ENCODE measurements at regions not wholly inside any gene's neighbourhood (a gene's known extent, or its start where the extent isn't known, plus 50 kb on each side); places are given as distances from the start of the nearest gene placed in this dataset.

- TF ChIP-seq CTCF (IDR thresholded peaks at IDR 0.05; ENCODE audit: low read depth, low read length) = no peak
- no peak overlapping the region for H3K4me3 ChIP-seq (ENCODE audit: low read depth, low read length)
Measured at GRCh38 chr18:27865431-27865830, 311.5 kb downstream of the CDH2 start.

- TF ChIP-seq CTCF (IDR thresholded peaks at IDR 0.05; ENCODE audit: low read depth, low read length) = no peak
- H3K4me3 ChIP-seq (ENCODE audit: low read depth, low read length) = no peak overlapping the region
Measured at GRCh38 chr18:27863780-27864430, 313.0 kb downstream of the CDH2 start.

GRCh38 chr18:27862041-27862682 lies 314.8 kb downstream of the CDH2 start:
- no peak for TF ChIP-seq CTCF (IDR thresholded peaks at IDR 0.05; ENCODE audit: low read depth, low read length)

GRCh38 chr18:27861539-27861938 lies 315.4 kb downstream of the CDH2 start:
- no peak for TF ChIP-seq CTCF (IDR thresholded peaks at IDR 0.05; ENCODE audit: low read depth, low read length)
- no peak overlapping the region for H3K4me3 ChIP-seq (ENCODE audit: low read depth, low read length)

More at GRCh38 chr18:27862041-27862682, 314.8 kb downstream of the CDH2 start:
- H3K4me3 ChIP-seq (ENCODE audit: low read depth, low read length) = no peak overlapping the region

GRCh38 chr18:27860701-27861107 lies 316.2 kb downstream of the CDH2 start:
- TF ChIP-seq CTCF (IDR thresholded peaks at IDR 0.05; ENCODE audit: low read depth, low read length) = no peak
- H3K4me3 ChIP-seq (ENCODE audit: low read depth, low read length) = peak overlapping the region; percentile 30; the same call in 1 of the 2 replicates

- no peak overlapping the region for H3K4me3 ChIP-seq (ENCODE audit: low read depth, low read length)
- no peak for TF ChIP-seq CTCF (IDR thresholded peaks at IDR 0.05; ENCODE audit: low read depth, low read length)
Measured at GRCh38 chr18:27860011-27860410, 316.9 kb downstream of the CDH2 start.

- TF ChIP-seq CTCF (IDR thresholded peaks at IDR 0.05; ENCODE audit: low read depth, low read length) = no peak
- no peak overlapping the region for H3K4me3 ChIP-seq (ENCODE audit: low read depth, low read length)
Measured at GRCh38 chr18:27856820-27857219, 320.1 kb downstream of the CDH2 start.

Data from WI38 (cell line).